Duodenal mucosa (tissue), 2 donors: ENCODE measurements at regions not wholly inside any gene's neighbourhood (a gene's known extent, or its start where the extent isn't known, plus 50 kb on each side); places are given as distances from the start of the nearest gene placed in this dataset.

Experiments used
- H3K27ac ChIP-seq: one replicate; pipeline ENCODE4 v1.7.0; 2013; ENCODE audit warnings: low read depth, low read length
- H3K27me3 ChIP-seq, 2 donors: one replicate each; pipeline ENCODE4 v1.7.0; 2013; ENCODE audit warnings: low read length in 2 of 2, control low read depth in 1 of 2; ENCODE audit not compliant: insufficient read depth in 2 of 2, control insufficient read depth in 1 of 2
- H3K36me3 ChIP-seq, 2 donors: one replicate each; pipeline ENCODE4 v1.7.0; 2013; ENCODE audit warnings: low read length in 2 of 2, control low read depth in 1 of 2; ENCODE audit not compliant: insufficient read depth in 2 of 2, control insufficient read depth in 1 of 2
- H3K4me1 ChIP-seq, 2 donors: one replicate each; pipeline ENCODE4 v1.7.0; 2013; ENCODE audit warnings: low read length in 2 of 2, control low read depth in 1 of 2; ENCODE audit not compliant: insufficient read depth in 2 of 2, control insufficient read depth in 1 of 2
- H3K4me3 ChIP-seq, 2 donors: one replicate each; pipeline ENCODE4 v1.7.0; 2013; ENCODE audit warnings: low read length in 2 of 2, low read depth in 1 of 2
- H3K9ac ChIP-seq, 2 donors: one replicate each; pipeline ENCODE4 v1.7.0; 2013; ENCODE audit warnings: low read length in 2 of 2, low read depth in 1 of 2
- H3K9me3 ChIP-seq, 2 donors: one replicate each; pipeline ENCODE4 v1.7.0; 2013; ENCODE audit warnings: low read length in 2 of 2, control low read depth in 1 of 2; ENCODE audit not compliant: control insufficient read depth in 1 of 2

GRCh38 chr4:125365731-125366130 lies 51.0 kb downstream of the FAT4 start:
- Histone ChIP-seq H3K9me3 (no peaks in the 10 kb centered on the region), H3K9ac (no peak overlapping the region), H3K27me3 (no peaks in the 10 kb centered on the region), H3K4me3 (no peak overlapping the region), H3K4me1 (no peaks in the 10 kb centered on the region), H3K27ac (no peak overlapping the region), H3K36me3 (no peaks in the 10 kb centered on the region)

DNA sequence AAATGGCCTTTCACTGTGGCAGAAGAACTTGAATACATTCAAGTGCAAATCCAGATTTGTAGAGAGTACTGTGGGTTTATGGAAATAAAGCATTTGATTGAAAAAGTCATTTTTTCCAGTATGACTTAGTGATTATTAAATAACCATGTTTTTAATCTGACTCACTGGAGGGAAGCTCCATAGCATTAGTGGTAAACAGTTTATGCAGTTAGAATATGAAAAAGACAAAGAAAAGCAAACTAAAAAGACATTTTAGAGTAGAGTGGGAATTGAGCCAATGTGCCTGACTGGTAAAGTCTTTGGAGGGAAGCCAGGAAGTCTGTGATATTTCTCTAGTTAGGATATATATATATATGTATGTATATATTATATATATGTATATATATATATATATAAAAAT lies 53.4 kb downstream of the FAT4 start:
- Histone ChIP-seq H3K9me3 (no peaks in the 10 kb centered on the region), H3K36me3 (no peaks in the 10 kb centered on the region), H3K9ac (no peak overlapping the region), H3K4me3 (no peak overlapping the region), H3K27ac (no peak overlapping the region), H3K27me3 (no peaks in the 10 kb centered on the region), H3K4me1 (no peaks in the 10 kb centered on the region)

DNA sequence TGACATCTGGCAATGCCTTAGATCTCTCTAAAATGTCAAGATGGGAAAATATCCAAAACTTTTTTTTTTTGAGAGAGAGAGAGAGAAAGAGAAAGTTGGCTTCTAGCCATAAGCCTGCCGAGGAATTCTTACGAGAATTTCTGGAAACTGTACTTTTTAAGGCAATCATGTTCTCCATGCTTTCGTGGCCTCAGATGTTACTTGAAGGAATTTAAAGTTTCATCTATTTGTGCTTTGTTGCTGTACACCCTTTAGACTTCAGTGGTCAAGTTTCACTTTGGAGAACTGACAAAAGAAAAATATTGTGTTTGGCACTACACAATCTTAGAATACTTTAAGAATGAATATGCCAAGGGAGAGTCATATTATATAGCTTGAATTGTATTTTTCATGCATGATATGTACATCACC lies 53.9 kb downstream of the FAT4 start:
- Histone ChIP-seq H3K4me3 (peak overlapping the region; percentile 15 to 32), H3K27ac (no peak overlapping the region), H3K9ac (no peak overlapping the region)

DNA sequence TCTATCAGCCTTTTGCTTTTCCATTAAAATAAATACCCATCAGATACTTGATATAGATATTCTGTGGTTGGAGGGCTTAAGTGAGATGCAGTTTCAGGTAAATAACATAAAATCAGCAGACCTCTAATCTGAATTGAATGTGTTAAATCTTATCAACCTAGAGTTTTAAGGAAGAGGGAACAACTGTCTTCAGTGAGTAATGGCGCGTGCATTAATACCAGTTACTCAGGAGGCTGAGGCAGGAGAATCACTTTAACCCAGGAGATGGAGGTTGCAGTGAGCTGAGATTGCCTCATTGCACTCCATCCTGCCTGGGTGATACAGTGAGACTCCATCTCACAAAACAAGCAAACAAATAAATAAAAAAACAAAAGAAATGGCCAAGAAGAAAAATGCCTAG lies 54.3 kb downstream of the FAT4 start:
- no peaks in the 10 kb centered on the region for H3K9me3 ChIP-seq
- H3K27ac ChIP-seq, result no peak overlapping the region
- no peaks in the 10 kb centered on the region for H3K36me3 ChIP-seq
- no peaks in the 10 kb centered on the region for H3K4me1 ChIP-seq
- H3K27me3 ChIP-seq, result no peaks in the 10 kb centered on the region
- no peak overlapping the region for H3K4me3 ChIP-seq
- no peak overlapping the region for H3K9ac ChIP-seq

More for the DNA sequence above, 53.9 kb downstream of the FAT4 start:
- no peaks in the 10 kb centered on the region for H3K4me1 ChIP-seq
- no peaks in the 10 kb centered on the region for H3K36me3 ChIP-seq
- H3K9me3 ChIP-seq, result no peaks in the 10 kb centered on the region
- no peaks in the 10 kb centered on the region for H3K27me3 ChIP-seq

- Histone ChIP-seq H3K27ac (no peak overlapping the region), H3K4me1 (no peaks in the 10 kb centered on the region), H3K27me3 (no peaks in the 10 kb centered on the region), H3K4me3 (no peak overlapping the region), H3K36me3 (no peaks in the 10 kb centered on the region), H3K9me3 (no peaks in the 10 kb centered on the region), H3K9ac (no peak overlapping the region)
Measured at GRCh38 chr4:125370478-125370877, 55.7 kb downstream of the FAT4 start.

DNA sequence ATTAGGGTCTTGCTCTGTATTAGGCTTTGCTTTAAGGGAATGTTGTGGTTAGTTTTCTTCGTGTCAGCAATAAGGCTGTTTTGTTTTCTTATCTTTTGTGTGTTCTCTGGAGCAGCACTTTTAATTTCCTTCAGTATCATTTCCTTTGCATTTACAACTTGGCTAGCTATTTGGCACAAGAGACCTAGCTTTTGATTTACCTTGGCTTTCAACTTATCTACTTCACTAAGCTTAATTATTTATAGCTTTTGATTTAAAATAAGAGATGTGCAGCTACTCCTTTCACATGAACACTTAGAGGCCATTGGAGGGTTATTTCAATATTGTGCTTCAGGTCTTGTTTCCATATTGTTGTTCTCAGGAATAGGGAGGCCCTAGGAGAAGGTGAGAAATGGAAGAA lies 68.2 kb downstream of the FAT4 start:
- Histone ChIP-seq H3K36me3 (no peaks in the 10 kb centered on the region), H3K9ac (no peak overlapping the region), H3K27me3 (no peaks in the 10 kb centered on the region), H3K9me3 (no peaks in the 10 kb centered on the region), H3K4me1 (no peaks in the 10 kb centered on the region), H3K4me3 (no peak overlapping the region), H3K27ac (no peak overlapping the region)

DNA sequence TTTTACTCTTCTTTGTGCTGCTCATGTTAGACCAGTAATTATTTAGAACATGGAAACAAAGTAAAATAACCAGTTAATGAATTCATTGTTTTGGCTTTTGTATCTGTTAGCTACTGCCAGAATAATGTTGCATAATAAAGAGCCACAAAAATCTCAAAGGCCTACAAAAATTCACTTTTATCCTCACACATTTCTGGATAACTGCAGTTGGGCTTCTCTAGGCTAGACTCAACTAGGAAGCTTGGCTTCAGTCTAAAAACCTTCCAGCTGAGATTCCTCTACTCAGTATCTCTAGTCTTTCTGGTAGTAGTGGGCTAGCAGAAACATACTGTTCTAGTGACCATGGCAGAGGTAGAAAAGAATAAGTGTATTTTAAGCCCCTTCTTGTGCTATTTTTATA lies 73.0 kb downstream of the FAT4 start:
- Histone ChIP-seq H3K9me3 (no peaks in the 10 kb centered on the region), H3K36me3 (no peaks in the 10 kb centered on the region), H3K27me3 (no peaks in the 10 kb centered on the region), H3K4me3 (no peak overlapping the region), H3K9ac (no peak overlapping the region), H3K27ac (no peak overlapping the region), H3K4me1 (no peaks in the 10 kb centered on the region)

- H3K36me3 ChIP-seq, result no peaks in the 10 kb centered on the region
- no peak overlapping the region for H3K9ac ChIP-seq
- no peaks in the 10 kb centered on the region for H3K27me3 ChIP-seq
- no peaks in the 10 kb centered on the region for H3K4me1 ChIP-seq
- H3K27ac ChIP-seq, result no peak overlapping the region
- no peak overlapping the region for H3K4me3 ChIP-seq
- no peaks in the 10 kb centered on the region for H3K9me3 ChIP-seq
Measured at GRCh38 chr4:125388613-125389012, 73.9 kb downstream of the FAT4 start.

GRCh38 chr4:125389713-125390112 lies 75.0 kb downstream of the FAT4 start:
- H3K4me3 ChIP-seq, result no peak overlapping the region
- no peaks in the 10 kb centered on the region for H3K9me3 ChIP-seq
- H3K9ac ChIP-seq, result no peak overlapping the region
- H3K36me3 ChIP-seq, result no peaks in the 10 kb centered on the region
- no peaks in the 10 kb centered on the region for H3K27me3 ChIP-seq
- no peak overlapping the region for H3K27ac ChIP-seq
- no peaks in the 10 kb centered on the region for H3K4me1 ChIP-seq

DNA sequence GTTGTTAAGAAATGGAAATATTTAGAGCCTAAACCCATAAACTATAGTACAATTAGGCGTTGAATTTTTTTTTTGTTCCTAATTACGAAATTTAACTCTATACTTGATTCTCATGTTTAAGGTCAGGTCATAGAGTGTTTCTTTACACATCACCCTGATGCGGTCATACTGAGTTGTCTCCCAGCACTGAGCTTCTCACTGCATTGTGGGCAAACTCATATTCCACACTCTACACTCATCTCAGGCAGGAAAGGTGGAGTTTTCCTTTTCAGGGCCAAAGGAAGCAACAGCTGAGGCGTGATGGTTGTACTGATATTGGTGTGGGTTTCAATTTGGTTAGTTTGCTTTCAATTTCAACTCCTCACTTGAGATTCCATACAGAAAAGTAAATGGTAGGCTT lies 75.4 kb downstream of the FAT4 start:
- H3K9ac ChIP-seq, result no peak overlapping the region
- H3K27me3 ChIP-seq, result no peaks in the 10 kb centered on the region
- H3K27ac ChIP-seq, result no peak overlapping the region
- no peaks in the 10 kb centered on the region for H3K9me3 ChIP-seq
- no peaks in the 10 kb centered on the region for H3K4me1 ChIP-seq
- H3K36me3 ChIP-seq, result no peaks in the 10 kb centered on the region
- no peak overlapping the region for H3K4me3 ChIP-seq

GRCh38 chr4:125390727-125391126 lies 76.0 kb downstream of the FAT4 start:
- H3K9me3 ChIP-seq, result no peaks in the 10 kb centered on the region
- no peak overlapping the region for H3K9ac ChIP-seq
- no peaks in the 10 kb centered on the region for H3K36me3 ChIP-seq
- no peaks in the 10 kb centered on the region for H3K27me3 ChIP-seq
- H3K4me1 ChIP-seq, result no peaks in the 10 kb centered on the region
- no peak overlapping the region for H3K4me3 ChIP-seq
- H3K27ac ChIP-seq, result no peak overlapping the region
